ENCODE measurements at regions not wholly inside any gene's neighbourhood (a gene's known extent, or its start where the extent isn't known, plus 50 kb on each side); places are given as distances from the start of the nearest gene placed in this dataset.
"Not testable (repeated sequence)": the region's sequence is repeated elsewhere in the genome, so short reads cannot be mapped to it uniquely, and the experiment has no call there.

GRCh38 chr3:161637559-161637958, 141.0 kb downstream of the OTOL1 start:
- Histone ChIP-seq H3K9me3 (no peaks in the 10 kb centered on the region), H3K36me3 (replicated peaks) (no peaks in the 10 kb centered on the region), H3K27me3 (ENCODE audit: low read depth) (no peaks in the 10 kb centered on the region), H3K4me1 (peaks cover 15% of the 10 kb centered on the region), H3K4me3 (no peak overlapping the region)
- DNase-seq (ENCODE audit: low spot score in 2 of 2): no peak
- in situ Hi-C loops (cut with MboI; ENCODE audit: low sequenced_read_pairs): no loop called here

- H3K36me3 ChIP-seq (replicated peaks); H3K27me3 ChIP-seq (ENCODE audit: low read depth); H3K4me3 ChIP-seq; H3K9me3 ChIP-seq; in situ Hi-C loops (cut with MboI; ENCODE audit: low sequenced_read_pairs); DNase-seq (ENCODE audit: low spot score in 2 of 2): not testable (repeated sequence)
- H3K4me1 ChIP-seq: peaks cover 12% of the 10 kb centered on the region
Observed at GRCh38 chr3:161639095-161639494, 142.5 kb downstream of the OTOL1 start.

GRCh38 chr3:161640181-161640580, 143.6 kb downstream of the OTOL1 start:
- Histone ChIP-seq H3K9me3 (no peaks in the 10 kb centered on the region), H3K4me1 (peaks cover 14% of the 10 kb centered on the region), H3K4me3 (no peak overlapping the region), H3K27me3 (ENCODE audit: low read depth) (no peaks in the 10 kb centered on the region), H3K36me3 (replicated peaks) (no peaks in the 10 kb centered on the region)
- in situ Hi-C loops (cut with MboI; ENCODE audit: low sequenced_read_pairs): no loop called here
- peak; percentile 15 to 64 for DNase-seq (ENCODE audit: low spot score in 2 of 2)

- Histone ChIP-seq H3K4me1 (peaks cover 17% of the 10 kb centered on the region), H3K27me3 (ENCODE audit: low read depth) (no peaks in the 10 kb centered on the region)
- in situ Hi-C loops (cut with MboI; ENCODE audit: low sequenced_read_pairs): no loop called here
Observed at GRCh38 chr3:161641287-161641686, 144.7 kb downstream of the OTOL1 start.

GRCh38 chr3:161644891-161645635, 148.5 kb downstream of the OTOL1 start:
- H3K4me1 ChIP-seq: peaks cover 22% of the 10 kb centered on the region
- H3K36me3 ChIP-seq (replicated peaks): no peaks in the 10 kb centered on the region
- H3K9me3 ChIP-seq: no peaks in the 10 kb centered on the region
- no peaks in the 10 kb centered on the region for H3K27me3 ChIP-seq (ENCODE audit: low read depth)
- peak; percentile 37 to 59 for DNase-seq (ENCODE audit: low spot score in 2 of 2)
- H3K4me3 ChIP-seq: no peak overlapping the region
- in situ Hi-C loops (cut with MboI; ENCODE audit: low sequenced_read_pairs): no loop called here

More at GRCh38 chr3:161641287-161641686, 144.7 kb downstream of the OTOL1 start:
- Histone ChIP-seq H3K9me3 (no peaks in the 10 kb centered on the region), H3K4me3 (no peak overlapping the region), H3K36me3 (replicated peaks) (no peaks in the 10 kb centered on the region)
- no peak for DNase-seq (ENCODE audit: low spot score in 2 of 2)

- no peaks in the 10 kb centered on the region for H3K36me3 ChIP-seq (replicated peaks)
- in situ Hi-C loops (cut with MboI; ENCODE audit: low sequenced_read_pairs): no loop called here
- no peaks in the 10 kb centered on the region for H3K27me3 ChIP-seq (ENCODE audit: low read depth)
Observed at GRCh38 chr3:161647936-161648470, 151.4 kb downstream of the OTOL1 start.

GRCh38 chr3:161649900-161650484, 153.4 kb downstream of the OTOL1 start:
- no peaks in the 10 kb centered on the region for H3K36me3 ChIP-seq (replicated peaks)
- in situ Hi-C loops (cut with MboI; ENCODE audit: low sequenced_read_pairs): no loop called here
- H3K4me1 ChIP-seq: peaks cover 14% of the 10 kb centered on the region
- no peak for DNase-seq (ENCODE audit: low spot score in 2 of 2)
- H3K27me3 ChIP-seq (ENCODE audit: low read depth): no peaks in the 10 kb centered on the region
- no peak overlapping the region for H3K4me3 ChIP-seq
- H3K9me3 ChIP-seq: no peaks in the 10 kb centered on the region

More at GRCh38 chr3:161647936-161648470, 151.4 kb downstream of the OTOL1 start:
- no peak for DNase-seq (ENCODE audit: low spot score in 2 of 2)
- Histone ChIP-seq H3K9me3 (no peaks in the 10 kb centered on the region), H3K4me3 (no peak overlapping the region), H3K4me1 (peaks cover 14% of the 10 kb centered on the region)

GRCh38 chr3:161657786-161658185, 161.2 kb downstream of the OTOL1 start:
- DNase-seq (ENCODE audit: low spot score in 2 of 2): no peak
- Histone ChIP-seq H3K9me3 (no peaks in the 10 kb centered on the region), H3K4me3 (no peak overlapping the region), H3K4me1 (no peaks in the 10 kb centered on the region), H3K36me3 (replicated peaks) (no peaks in the 10 kb centered on the region), H3K27me3 (ENCODE audit: low read depth) (no peaks in the 10 kb centered on the region)
- in situ Hi-C loops (cut with MboI; ENCODE audit: low sequenced_read_pairs): no loop called here

- Histone ChIP-seq H3K36me3 (replicated peaks) (no peaks in the 10 kb centered on the region), H3K9me3 (no peaks in the 10 kb centered on the region), H3K4me1 (peaks cover 24% of the 10 kb centered on the region), H3K27me3 (ENCODE audit: low read depth) (no peaks in the 10 kb centered on the region), H3K4me3 (no peak overlapping the region)
- DNase-seq (ENCODE audit: low spot score in 2 of 2): no peak
- in situ Hi-C loops (cut with MboI; ENCODE audit: low sequenced_read_pairs): no loop called here
Observed at GRCh38 chr3:161671141-161671540, 174.5 kb downstream of the OTOL1 start.

GRCh38 chr3:161672478-161672877, 175.9 kb downstream of the OTOL1 start:
- in situ Hi-C loops (cut with MboI; ENCODE audit: low sequenced_read_pairs): no loop called here
- no peaks in the 10 kb centered on the region for H3K36me3 ChIP-seq (replicated peaks)
- no peaks in the 10 kb centered on the region for H3K27me3 ChIP-seq (ENCODE audit: low read depth)
- peaks cover 24% of the 10 kb centered on the region for H3K4me1 ChIP-seq
- no peak for DNase-seq (ENCODE audit: low spot score in 2 of 2)
- no peak overlapping the region for H3K4me3 ChIP-seq
- H3K9me3 ChIP-seq: no peaks in the 10 kb centered on the region

GRCh38 chr3:161673866-161674265, 177.3 kb downstream of the OTOL1 start:
- in situ Hi-C loops (cut with MboI; ENCODE audit: low sequenced_read_pairs): no loop called here
- Histone ChIP-seq H3K36me3 (replicated peaks) (no peaks in the 10 kb centered on the region), H3K27me3 (ENCODE audit: low read depth) (no peaks in the 10 kb centered on the region), H3K9me3 (no peaks in the 10 kb centered on the region), H3K4me3 (no peak overlapping the region), H3K4me1 (peaks cover 24% of the 10 kb centered on the region)
- peak; percentile 73 to 99 for DNase-seq (ENCODE audit: low spot score in 2 of 2)

- H3K4me1 ChIP-seq: peaks cover 24% of the 10 kb centered on the region
- in situ Hi-C loops (cut with MboI; ENCODE audit: low sequenced_read_pairs): no loop called here
- H3K27me3 ChIP-seq (ENCODE audit: low read depth): no peaks in the 10 kb centered on the region
- DNase-seq (ENCODE audit: low spot score in 2 of 2): peak; percentile 39 to 98
- H3K9me3 ChIP-seq: no peaks in the 10 kb centered on the region
- no peak overlapping the region for H3K4me3 ChIP-seq
- H3K36me3 ChIP-seq (replicated peaks): no peaks in the 10 kb centered on the region
Observed at GRCh38 chr3:161674402-161674801, 177.8 kb downstream of the OTOL1 start.

GRCh38 chr3:161681831-161682230, 185.2 kb downstream of the OTOL1 start:
- H3K4me1 ChIP-seq; H3K36me3 ChIP-seq (replicated peaks); H3K9me3 ChIP-seq; H3K27me3 ChIP-seq (ENCODE audit: low read depth); DNase-seq (ENCODE audit: low spot score in 2 of 2); H3K4me3 ChIP-seq; in situ Hi-C loops (cut with MboI; ENCODE audit: low sequenced_read_pairs): not testable (repeated sequence)

- no peaks in the 10 kb centered on the region for H3K9me3 ChIP-seq
- H3K27me3 ChIP-seq (ENCODE audit: low read depth): no peaks in the 10 kb centered on the region
- no peak overlapping the region for H3K4me3 ChIP-seq
- in situ Hi-C loops (cut with MboI; ENCODE audit: low sequenced_read_pairs): no loop called here
- H3K4me1 ChIP-seq: peaks cover 8% of the 10 kb centered on the region; the same call in 1 of the 2 replicates
- H3K36me3 ChIP-seq (replicated peaks): no peaks in the 10 kb centered on the region
- no peak for DNase-seq (ENCODE audit: low spot score in 2 of 2)
Observed at GRCh38 chr3:161682715-161683114, 186.1 kb downstream of the OTOL1 start.
